ENCODE measurements at regions not wholly inside any gene's neighbourhood (a gene's known extent, or its start where the extent isn't known, plus 50 kb on each side); places are given as distances from the start of the nearest gene placed in this dataset.

DNA sequence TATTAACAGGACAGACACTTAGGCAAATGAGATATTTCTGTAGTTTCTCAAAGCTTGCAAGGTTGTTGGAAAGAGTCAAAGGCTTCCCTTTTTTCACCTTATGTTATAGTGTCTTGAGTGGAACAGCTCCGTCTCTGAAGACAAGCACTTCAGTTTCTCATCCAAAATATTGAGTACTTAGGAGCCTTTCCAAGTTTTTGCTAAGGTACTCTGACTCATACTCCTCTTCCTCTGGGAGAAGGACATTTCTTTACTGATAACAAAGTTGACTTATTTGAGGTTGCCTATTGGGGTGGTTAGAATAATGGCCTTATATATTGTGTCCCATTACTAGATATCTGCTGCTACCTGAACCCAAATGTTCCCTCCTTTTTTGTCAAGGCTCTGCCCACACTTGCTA is 869.6 kb downstream of the MAT2B start:
- Histone ChIP-seq H3K27me3 (ENCODE audit: control insufficient read depth in 2 of 2, insufficient read depth in 2 of 2, low read length in 2 of 2) (no peaks in the 10 kb centered on the region), H3K9me1 (replicated peaks; ENCODE audit: control insufficient read depth, extremely low read depth, insufficient read depth, low read length) (no peaks in the 10 kb centered on the region), H3K79me2 (ENCODE audit: control insufficient read depth, insufficient read depth, low read length) (no peaks in the 10 kb centered on the region), H3K27ac (ENCODE audit: insufficient read depth, low read depth, low read length) (no peak overlapping the region), H3K4me1 (ENCODE audit: control insufficient read depth, extremely low read depth, insufficient read depth, low read length) (no peaks in the 10 kb centered on the region), H3K4me2 (ENCODE audit: insufficient read depth, low read length) (no peak overlapping the region), H4K20me1 (replicated peaks; ENCODE audit: control insufficient read depth, extremely low read depth, insufficient read depth, low read length) (no peaks in the 10 kb centered on the region), H3K9ac (replicated peaks; ENCODE audit: extremely low read depth, insufficient read depth, low read length) (no peak overlapping the region), H2AFZ (ENCODE audit: low read depth, low read length) (no peak overlapping the region), H3K36me3 (ENCODE audit: control insufficient read depth in 2 of 2, extremely low read depth in 1 of 2, insufficient read depth in 2 of 2, low read length in 2 of 2) (no peaks in the 10 kb centered on the region), H3K9me3 (replicated peaks; ENCODE audit: control insufficient read depth, insufficient read depth, low read length) (no peaks in the 10 kb centered on the region), H3K4me3 (replicated peaks in 1 of 3; ENCODE audit: insufficient read depth in 1 of 3, low read depth in 1 of 3, low read length in 3 of 3) (no peak overlapping the region)
- no peak for FAIRE-seq
- dilution Hi-C loops (cut with MboI; ENCODE audit: extremely low pct_ligation_motif_present, low sequenced_read_pairs) (no loop called here), intact Hi-C loops (cut with micrococcal nuclease) (no loop called here)
- no peak for TF ChIP-seq MYC (IDR thresholded peaks at IDR 0.05; ENCODE audit: low read depth, low read length)
- no peak for TF ChIP-seq POLR2A (IDR thresholded peaks at IDR 0.05; ENCODE audit: low read depth, low read length)
- TF ChIP-seq, protein P1, sequence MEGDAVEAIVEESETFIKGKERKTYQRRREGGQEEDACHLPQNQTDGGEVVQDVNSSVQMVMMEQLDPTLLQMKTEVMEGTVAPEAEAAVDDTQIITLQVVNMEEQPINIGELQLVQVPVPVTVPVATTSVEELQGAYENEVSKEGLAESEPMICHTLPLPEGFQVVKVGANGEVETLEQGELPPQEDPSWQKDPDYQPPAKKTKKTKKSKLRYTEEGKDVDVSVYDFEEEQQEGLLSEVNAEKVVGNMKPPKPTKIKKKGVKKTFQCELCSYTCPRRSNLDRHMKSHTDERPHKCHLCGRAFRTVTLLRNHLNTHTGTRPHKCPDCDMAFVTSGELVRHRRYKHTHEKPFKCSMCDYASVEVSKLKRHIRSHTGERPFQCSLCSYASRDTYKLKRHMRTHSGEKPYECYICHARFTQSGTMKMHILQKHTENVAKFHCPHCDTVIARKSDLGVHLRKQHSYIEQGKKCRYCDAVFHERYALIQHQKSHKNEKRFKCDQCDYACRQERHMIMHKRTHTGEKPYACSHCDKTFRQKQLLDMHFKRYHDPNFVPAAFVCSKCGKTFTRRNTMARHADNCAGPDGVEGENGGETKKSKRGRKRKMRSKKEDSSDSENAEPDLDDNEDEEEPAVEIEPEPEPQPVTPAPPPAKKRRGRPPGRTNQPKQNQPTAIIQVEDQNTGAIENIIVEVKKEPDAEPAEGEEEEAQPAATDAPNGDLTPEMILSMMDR (IDR thresholded peaks at IDR 0.05; ENCODE audit: extremely low read depth in 1 of 2, insufficient read depth in 1 of 2, low read depth in 1 of 2, low read length in 2 of 2): no peak
- TF ChIP-seq EZH2 (IDR thresholded peaks at IDR 0.05; ENCODE audit: borderline replicate concordance, low read depth, low read length, severe bottlenecking): no peak
- TF ChIP-seq POLR2AphosphoS5 (IDR thresholded peaks at IDR 0.05; ENCODE audit: insufficient read depth, low read depth, low read length): no peak
- TF ChIP-seq, protein P2, sequence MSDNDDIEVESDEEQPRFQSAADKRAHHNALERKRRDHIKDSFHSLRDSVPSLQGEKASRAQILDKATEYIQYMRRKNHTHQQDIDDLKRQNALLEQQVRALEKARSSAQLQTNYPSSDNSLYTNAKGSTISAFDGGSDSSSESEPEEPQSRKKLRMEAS (IDR thresholded peaks at IDR 0.05; ENCODE audit: insufficient read depth, insufficient read length): no peak
- no peak for TF ChIP-seq FOS (IDR thresholded peaks at IDR 0.05; ENCODE audit: borderline replicate concordance, insufficient read depth, low read length)
- no peak for TF ChIP-seq JUN (IDR thresholded peaks at IDR 0.05; ENCODE audit: borderline replicate concordance, insufficient read depth, insufficient read length, low read depth)
- TF ChIP-seq GATA2 (IDR thresholded peaks at IDR 0.05; ENCODE audit: insufficient read depth, insufficient read length, low read depth, low read length): no peak
- CTCF ChIA-PET: interaction anchor here (0.9 kb wide), 1 partner anchor 8 kb away, joined by 3 read pairs; no protein-coding TSS in a partner anchor
- BruUV-seq (replicated peaks): no TSS peak
- POLR2A ChIA-PET: no interaction called here
- DNase-seq (ENCODE audit: low read depth, low spot score): no peak

Measured in endothelial cell of umbilical vein (primary cell).